Activated effector memory CD4-positive, alpha-beta T cell treated with Interleukin-2 at 50 U/mL for 16 hours (primary cell): ENCODE measurements at regions not wholly inside any gene's neighbourhood (a gene's known extent, or its start where the extent isn't known, plus 50 kb on each side); places are given as distances from the start of the nearest gene placed in this dataset.

Source experiments
- DNase-seq: peaks from one replicate; pipeline ENCODE4 v3.0.0-alpha.2; 2020

DNA sequence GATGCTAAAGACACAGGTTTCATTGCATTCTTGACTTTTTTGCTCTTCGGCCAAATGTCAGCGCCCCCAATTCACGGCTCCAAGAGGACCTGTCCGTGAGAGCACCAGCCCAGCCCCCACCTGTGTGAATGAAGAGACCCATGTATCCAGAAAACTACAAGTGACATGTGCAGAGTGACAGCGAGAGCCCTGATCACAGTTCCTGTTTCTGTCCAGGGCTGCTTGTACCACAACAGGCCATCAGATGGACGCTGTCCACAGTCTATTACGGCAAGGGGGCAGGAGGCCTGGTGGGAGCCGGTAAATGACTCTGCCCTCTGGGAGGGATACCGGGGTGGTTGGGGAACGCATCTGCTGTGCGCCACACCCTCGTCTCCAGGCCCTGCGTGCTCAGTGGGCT, 520.9 kb upstream of the ID2 start:
- DNase-seq, result no peak

GRCh38 chr2:8162552-8162951, 519.3 kb upstream of the ID2 start:
- DNase-seq, result no peak

- DNase-seq, result no peak
These were observed 516.3 kb upstream of the ID2 start for GRCh38 chr2:8165550-8165949.

DNA sequence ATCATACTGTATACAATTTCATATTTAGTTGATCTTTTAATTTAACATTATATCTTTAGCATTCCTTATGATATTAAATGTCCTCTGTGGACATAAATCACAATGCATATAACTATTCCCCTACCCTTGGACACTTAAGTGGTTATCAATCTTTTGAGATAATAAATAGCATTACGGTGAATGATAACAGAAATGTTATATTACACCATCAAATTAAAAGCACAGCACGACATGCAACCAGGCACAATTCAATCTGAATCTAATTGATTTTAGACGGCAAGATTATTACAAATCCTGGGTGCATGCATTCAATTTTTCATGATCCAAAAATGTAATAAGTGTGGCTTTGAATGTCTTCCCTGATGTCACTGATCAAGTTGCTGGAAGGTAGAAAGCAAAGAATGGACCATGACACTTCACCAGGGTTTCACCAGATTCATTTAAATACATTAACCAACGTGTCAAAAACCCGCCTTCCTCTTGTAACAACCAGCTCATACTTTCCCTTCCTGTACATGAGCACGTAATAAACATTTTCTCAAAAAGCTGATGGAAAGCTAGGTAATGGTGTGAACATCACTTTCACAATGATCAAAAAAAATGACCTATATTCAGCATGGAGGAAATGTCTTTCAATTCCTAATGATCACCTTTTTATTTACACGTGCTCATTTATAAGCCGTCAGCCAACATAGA, 513.7 kb upstream of the ID2 start:
- no peak for DNase-seq

- no peak for DNase-seq
These were observed 512.9 kb upstream of the ID2 start for GRCh38 chr2:8168876-8169424.

DNA sequence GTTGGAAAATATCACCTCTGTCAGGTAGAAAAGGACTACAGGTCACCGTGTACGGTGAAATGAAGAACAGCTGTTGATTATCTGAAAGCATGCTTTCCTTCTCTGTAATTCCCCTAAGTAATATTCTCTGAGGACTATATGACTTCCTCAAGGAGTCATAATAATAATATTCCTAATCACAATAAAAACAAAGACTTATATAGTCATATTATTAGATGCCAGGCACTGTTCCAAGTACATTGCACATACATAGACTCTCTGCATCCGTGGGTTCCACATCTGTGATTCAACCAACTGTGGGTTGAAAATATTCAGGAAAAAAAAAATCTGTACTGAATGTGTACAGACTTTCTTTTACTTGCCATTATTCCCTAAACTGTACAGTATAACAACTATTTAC, 512.4 kb upstream of the ID2 start:
- no peak for DNase-seq

DNA sequence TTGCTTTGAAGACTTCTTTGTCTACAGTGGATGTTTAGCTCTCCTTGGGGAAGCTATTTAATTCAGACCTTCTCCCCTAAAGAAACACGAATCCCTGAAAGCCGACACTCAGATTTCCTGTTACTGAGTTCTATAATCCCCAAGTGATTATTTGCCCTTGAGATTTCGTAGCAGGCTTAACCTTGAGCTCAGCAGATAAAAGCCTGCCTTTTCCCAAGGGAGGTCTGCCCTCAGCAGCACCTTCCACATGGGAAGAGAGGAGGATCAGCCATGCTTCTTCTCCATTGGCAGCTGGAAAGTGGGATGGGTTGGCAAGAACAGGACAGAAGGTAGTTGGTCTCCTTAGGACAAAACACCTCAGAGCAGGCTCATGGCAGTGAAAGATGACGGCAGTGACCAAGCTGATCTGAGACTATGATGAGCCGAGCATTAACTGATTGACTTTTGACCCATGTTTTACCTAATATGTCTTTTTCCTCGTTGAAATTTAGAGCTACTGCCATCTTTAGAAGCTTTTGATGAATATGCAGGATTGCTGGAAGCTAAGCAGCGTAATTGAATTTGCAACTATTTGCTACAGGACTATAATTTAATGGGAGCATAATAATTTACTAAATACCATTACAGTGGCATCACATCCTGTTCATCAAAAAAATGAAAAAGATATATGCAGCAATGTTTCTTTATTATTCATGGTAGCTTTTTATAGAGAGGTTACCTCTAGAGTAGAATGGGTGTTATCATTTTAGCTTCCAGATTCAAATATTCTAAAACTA, 511.1 kb upstream of the ID2 start:
- no peak for DNase-seq

GRCh38 chr2:8171608-8172007, 510.2 kb upstream of the ID2 start:
- no peak for DNase-seq

GRCh38 chr2:8172661-8173060, 509.2 kb upstream of the ID2 start:
- no peak for DNase-seq

GRCh38 chr2:8174641-8175257, 507.1 kb upstream of the ID2 start:
- no peak for DNase-seq

DNA sequence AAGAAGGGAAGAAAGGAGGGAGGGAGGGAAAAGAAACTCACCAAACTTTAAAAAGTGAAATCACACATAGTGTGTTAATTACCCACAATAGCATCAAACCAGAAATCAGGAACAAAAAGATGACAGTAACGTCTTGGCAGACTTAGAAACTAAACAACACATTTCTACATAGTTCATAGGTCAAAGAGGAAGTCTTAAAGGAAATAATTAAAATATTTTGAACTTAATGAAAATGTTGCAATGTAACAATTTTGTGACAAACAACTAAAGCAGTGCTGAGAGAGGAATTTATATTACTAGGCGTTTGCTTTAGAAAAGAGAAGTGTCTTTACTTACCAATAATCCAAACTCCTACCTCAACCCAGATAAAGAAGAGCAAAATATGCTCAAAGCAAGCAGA, 505.0 kb upstream of the ID2 start:
- DNase-seq, result no peak

DNA sequence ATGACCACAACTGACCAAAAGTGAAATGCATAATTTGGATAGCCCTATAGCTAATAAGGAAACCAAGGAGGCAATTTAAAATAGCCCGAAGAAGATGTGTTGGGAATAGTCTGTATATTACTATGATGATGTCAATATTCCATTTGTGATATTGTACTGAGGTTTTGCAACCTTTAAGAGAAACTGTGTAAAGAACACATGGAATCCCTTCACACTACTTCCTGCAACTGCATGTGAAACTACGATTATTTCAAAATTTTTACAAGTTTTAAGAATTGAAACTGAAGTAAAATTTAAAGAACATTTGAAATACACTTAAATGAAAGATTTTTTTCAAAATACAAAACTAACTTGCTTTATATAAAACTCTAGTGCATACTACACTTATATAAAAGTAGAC, 504.3 kb upstream of the ID2 start:
- DNase-seq, result no peak

DNA sequence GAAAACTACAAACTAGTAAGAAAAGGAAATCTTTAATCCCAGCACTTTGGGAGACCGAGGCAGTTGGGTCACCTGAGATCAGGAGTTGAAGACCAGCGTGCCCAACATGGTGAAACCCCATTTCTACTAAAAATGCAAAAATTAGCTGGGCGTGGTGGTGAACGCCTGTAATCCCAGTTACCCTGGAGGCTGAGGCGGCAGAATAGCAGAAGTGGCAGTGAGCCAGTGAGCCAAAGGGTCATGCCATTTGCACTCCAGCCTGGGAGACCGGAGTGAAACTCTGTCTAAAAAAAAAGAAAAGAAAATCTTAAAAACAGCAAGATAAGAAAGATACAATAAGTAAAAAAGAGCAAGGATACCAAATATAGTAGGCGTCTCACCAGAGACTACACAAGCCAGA, 502.9 kb upstream of the ID2 start:
- DNase-seq, result no peak

GRCh38 chr2:8189316-8189715, 492.5 kb upstream of the ID2 start:
- DNase-seq, result no peak

GRCh38 chr2:8190279-8190678, 491.6 kb upstream of the ID2 start:
- DNase-seq, result no peak

GRCh38 chr2:8191427-8191826, 490.4 kb upstream of the ID2 start:
- no peak for DNase-seq

GRCh38 chr2:8193146-8193545, 488.7 kb upstream of the ID2 start:
- DNase-seq, result no peak

DNA sequence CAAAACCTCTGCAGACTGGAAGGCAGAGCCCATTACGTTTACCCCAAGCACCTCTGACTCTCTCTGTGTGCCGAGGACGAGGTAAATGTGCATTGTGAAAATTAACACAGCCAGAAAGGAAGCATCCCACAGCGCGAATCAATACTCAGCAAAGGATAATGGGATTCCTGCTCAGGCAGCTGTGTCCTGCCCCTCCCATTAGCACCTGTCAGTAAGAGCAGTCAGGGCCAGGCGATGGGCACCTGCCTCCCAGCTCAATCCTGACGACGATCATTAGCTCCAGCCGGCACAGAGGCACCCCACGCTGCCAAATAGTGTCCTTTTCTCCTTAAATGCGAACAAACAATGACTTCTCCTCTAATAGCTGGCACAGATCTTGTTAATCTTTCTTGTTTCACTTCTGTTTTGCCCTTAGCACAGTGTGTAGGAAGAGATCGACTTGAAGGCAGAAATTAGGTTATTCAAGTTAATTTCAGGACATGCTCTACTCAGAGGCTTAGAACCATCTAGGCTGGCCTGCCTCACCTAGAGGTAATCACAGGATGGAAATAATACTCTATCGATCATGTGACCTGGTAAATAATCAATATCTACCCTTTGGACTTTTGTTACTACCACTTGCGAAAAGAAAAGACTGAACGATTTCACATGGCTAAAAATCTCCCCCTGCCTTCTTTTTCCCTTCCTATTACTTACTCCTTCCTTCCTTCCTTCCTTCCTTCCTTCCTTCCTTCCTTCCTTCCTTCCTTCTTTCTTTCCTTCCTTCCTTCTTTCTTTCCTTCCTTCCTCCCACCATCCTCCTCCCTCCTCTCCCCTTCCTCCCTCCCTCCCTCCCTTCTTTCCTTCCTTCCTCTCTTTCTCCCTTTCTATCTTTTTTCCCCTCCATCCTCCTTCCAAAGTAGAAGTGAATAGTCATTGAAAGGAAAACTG, 487.9 kb upstream of the ID2 start:
- no peak for DNase-seq

GRCh38 chr2:8195784-8196183, 486.1 kb upstream of the ID2 start:
- DNase-seq, result no peak

GRCh38 chr2:8196316-8196715, 485.5 kb upstream of the ID2 start:
- DNase-seq, result no peak

- DNase-seq, result no peak
These were observed 484.8 kb upstream of the ID2 start for GRCh38 chr2:8197101-8197500.

DNA sequence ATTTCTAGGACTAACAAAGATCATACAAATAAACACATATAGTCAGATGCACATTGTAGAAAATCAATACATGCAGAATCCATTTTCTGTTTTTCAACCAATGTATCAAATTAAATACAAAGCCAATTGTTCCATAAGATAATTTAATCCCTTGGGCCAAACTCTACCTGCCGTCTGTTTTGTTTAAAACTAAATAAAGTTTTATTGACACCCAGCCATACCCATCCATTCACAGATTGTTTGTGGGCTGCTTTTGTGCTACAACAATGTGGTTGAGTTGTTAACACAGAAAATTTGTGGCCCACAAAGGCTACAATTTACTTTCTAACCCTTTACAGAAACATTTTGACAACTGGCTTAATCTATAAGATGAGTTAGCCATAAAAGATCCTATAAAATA, 484.0 kb upstream of the ID2 start:
- DNase-seq, result no peak
